ENCODE measurements at regions not wholly inside any gene's neighbourhood (a gene's known extent, or its start where the extent isn't known, plus 50 kb on each side); places are given as distances from the start of the nearest gene placed in this dataset.

DNA sequence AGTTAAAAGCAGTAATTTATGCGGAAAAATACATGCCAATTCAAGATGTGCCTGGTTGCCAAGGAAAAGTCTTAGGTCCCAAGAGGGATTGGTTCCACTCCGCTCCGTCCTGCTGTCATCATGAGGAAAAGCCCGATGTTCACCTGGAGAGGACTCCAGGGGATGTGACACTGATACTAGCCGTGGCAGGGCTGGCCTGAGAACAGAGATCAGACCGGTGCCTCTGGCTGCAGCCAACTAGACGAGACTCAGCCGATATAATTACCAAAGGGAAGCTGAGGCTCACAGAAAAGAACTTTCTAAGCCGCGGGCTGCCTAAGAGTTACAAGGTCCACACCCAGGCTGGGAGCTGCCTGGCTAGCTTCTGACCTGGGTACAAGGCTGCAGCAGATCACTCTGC is 81.3 kb upstream of the UNC5B start:
- H3K9ac ChIP-seq (ENCODE audit: low read depth, low read length): no peak overlapping the region
- no peaks in the 10 kb centered on the region for H3K79me2 ChIP-seq (ENCODE audit: insufficient read depth, low read length)
- no peaks in the 10 kb centered on the region for H3K36me3 ChIP-seq (ENCODE audit: insufficient read depth, low read length)
- ATAC-seq (ENCODE audit: insufficient read depth, low read depth): no peak
- no peaks in the 10 kb centered on the region for H3K9me3 ChIP-seq (ENCODE audit: insufficient read depth, low read length, severe bottlenecking)
- no peaks in the 10 kb centered on the region for H3K4me1 ChIP-seq (ENCODE audit: insufficient read depth, low read length)
- H4K20me1 ChIP-seq (ENCODE audit: insufficient read depth, low read length): no peaks in the 10 kb centered on the region
- no peak overlapping the region for H3K4me2 ChIP-seq (ENCODE audit: insufficient read depth, low read length)
- no peak overlapping the region for H2AFZ ChIP-seq (ENCODE audit: low read depth, low read length)
- no peak for TF ChIP-seq EZH2 (IDR thresholded peaks at IDR 0.05; ENCODE audit: borderline replicate concordance, low read depth, low read length, severe bottlenecking)
- TF ChIP-seq, protein P1, sequence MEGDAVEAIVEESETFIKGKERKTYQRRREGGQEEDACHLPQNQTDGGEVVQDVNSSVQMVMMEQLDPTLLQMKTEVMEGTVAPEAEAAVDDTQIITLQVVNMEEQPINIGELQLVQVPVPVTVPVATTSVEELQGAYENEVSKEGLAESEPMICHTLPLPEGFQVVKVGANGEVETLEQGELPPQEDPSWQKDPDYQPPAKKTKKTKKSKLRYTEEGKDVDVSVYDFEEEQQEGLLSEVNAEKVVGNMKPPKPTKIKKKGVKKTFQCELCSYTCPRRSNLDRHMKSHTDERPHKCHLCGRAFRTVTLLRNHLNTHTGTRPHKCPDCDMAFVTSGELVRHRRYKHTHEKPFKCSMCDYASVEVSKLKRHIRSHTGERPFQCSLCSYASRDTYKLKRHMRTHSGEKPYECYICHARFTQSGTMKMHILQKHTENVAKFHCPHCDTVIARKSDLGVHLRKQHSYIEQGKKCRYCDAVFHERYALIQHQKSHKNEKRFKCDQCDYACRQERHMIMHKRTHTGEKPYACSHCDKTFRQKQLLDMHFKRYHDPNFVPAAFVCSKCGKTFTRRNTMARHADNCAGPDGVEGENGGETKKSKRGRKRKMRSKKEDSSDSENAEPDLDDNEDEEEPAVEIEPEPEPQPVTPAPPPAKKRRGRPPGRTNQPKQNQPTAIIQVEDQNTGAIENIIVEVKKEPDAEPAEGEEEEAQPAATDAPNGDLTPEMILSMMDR (IDR thresholded peaks at IDR 0.05; ENCODE audit: borderline replicate concordance, extremely low read depth, low read length, poor library complexity, severe bottlenecking): no peak
- H3K27ac ChIP-seq (ENCODE audit: low read length): no peak overlapping the region
- DNase-seq: no peak
- H3K4me3 ChIP-seq (ENCODE audit: low read depth in 1 of 2, low read length in 2 of 2): no peak overlapping the region
- peaks cover 26% of the 10 kb centered on the region for H3K27me3 ChIP-seq (ENCODE audit: insufficient read depth, low read length, poor library complexity)

DNA sequence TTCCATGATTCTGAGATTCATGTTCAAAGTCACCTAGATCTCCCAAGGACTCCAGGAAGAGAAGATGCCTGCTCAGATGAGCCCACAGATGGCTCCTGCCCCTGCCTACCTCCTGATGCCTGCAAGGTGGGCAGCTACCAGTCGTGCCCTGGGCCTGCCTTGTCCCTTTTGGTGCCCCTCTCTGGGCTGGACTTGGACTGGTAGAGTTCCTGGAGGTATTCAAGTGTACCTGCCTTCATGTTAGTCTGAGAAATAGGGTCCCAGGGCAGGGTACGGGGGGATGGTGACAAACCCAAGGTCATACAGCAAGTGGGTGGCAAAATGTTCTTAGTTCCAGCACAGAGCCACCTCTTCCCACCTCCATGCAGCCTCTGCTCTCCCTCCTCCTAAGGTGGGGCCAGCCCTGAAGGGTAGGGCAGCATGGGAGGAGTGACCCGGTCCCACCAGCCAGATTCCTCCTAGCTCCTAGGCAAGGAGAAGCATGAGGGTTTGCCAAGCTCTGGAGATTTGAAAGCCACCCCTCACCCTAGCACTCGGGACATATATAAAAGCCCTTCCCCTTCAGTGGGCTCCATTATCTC is 80.8 kb upstream of the UNC5B start:
- H3K4me3 ChIP-seq (ENCODE audit: low read depth in 1 of 2, low read length in 2 of 2): no peak overlapping the region
- no peaks in the 10 kb centered on the region for H3K79me2 ChIP-seq (ENCODE audit: insufficient read depth, low read length)
- DNase-seq: no peak
- TF ChIP-seq EZH2 (IDR thresholded peaks at IDR 0.05; ENCODE audit: borderline replicate concordance, low read depth, low read length, severe bottlenecking): no peak
- TF ChIP-seq, protein P1 (IDR thresholded peaks at IDR 0.05; ENCODE audit: borderline replicate concordance, extremely low read depth, low read length, poor library complexity, severe bottlenecking): no peak
- H3K9ac ChIP-seq (ENCODE audit: low read depth, low read length): no peak overlapping the region
- no peaks in the 10 kb centered on the region for H3K9me3 ChIP-seq (ENCODE audit: insufficient read depth, low read length, severe bottlenecking)
- no peak overlapping the region for H3K4me2 ChIP-seq (ENCODE audit: insufficient read depth, low read length)
- peaks cover 26% of the 10 kb centered on the region for H3K27me3 ChIP-seq (ENCODE audit: insufficient read depth, low read length, poor library complexity)
- H2AFZ ChIP-seq (ENCODE audit: low read depth, low read length): no peak overlapping the region
- no peaks in the 10 kb centered on the region for H3K36me3 ChIP-seq (ENCODE audit: insufficient read depth, low read length)
- no peaks in the 10 kb centered on the region for H3K4me1 ChIP-seq (ENCODE audit: insufficient read depth, low read length)
- no peak overlapping the region for H3K27ac ChIP-seq (ENCODE audit: low read length)
- ATAC-seq (ENCODE audit: insufficient read depth, low read depth): no peak
- no peaks in the 10 kb centered on the region for H4K20me1 ChIP-seq (ENCODE audit: insufficient read depth, low read length)

DNA sequence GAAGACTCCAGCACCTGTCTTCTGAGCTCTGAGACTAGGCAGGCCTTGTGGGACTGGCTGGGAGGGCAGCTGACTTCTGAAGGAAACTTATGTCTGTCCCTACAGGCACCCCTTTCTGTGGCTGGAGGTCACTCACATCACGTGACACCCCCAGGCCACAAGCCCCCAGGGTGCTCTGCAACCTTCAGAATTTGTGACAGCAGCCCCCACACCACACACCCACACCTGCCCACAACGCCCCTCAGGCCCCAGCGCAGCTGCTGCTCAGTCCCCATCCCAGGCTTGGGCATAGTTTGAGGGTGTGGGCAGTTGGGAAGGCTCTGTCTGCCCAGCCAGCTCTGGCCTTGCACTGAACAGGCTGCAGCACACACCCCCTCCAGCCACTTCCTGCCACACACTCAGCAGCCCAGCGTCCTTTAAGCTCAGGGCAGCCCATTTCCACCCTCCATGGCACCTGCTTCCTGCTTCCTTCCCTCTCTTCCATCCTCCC is 80.0 kb upstream of the UNC5B start:
- no peak for ATAC-seq (ENCODE audit: insufficient read depth, low read depth)
- DNase-seq: no peak
- no peaks in the 10 kb centered on the region for H3K79me2 ChIP-seq (ENCODE audit: insufficient read depth, low read length)
- H3K9ac ChIP-seq (ENCODE audit: low read depth, low read length): no peak overlapping the region
- H3K36me3 ChIP-seq (ENCODE audit: insufficient read depth, low read length): no peaks in the 10 kb centered on the region
- no peaks in the 10 kb centered on the region for H3K9me3 ChIP-seq (ENCODE audit: insufficient read depth, low read length, severe bottlenecking)
- no peak for TF ChIP-seq EZH2 (IDR thresholded peaks at IDR 0.05; ENCODE audit: borderline replicate concordance, low read depth, low read length, severe bottlenecking)
- TF ChIP-seq, protein P1 (IDR thresholded peaks at IDR 0.05; ENCODE audit: borderline replicate concordance, extremely low read depth, low read length, poor library complexity, severe bottlenecking): no peak
- H3K27me3 ChIP-seq (ENCODE audit: insufficient read depth, low read length, poor library complexity): peaks cover 23% of the 10 kb centered on the region
- H2AFZ ChIP-seq (ENCODE audit: low read depth, low read length): no peak overlapping the region
- H3K27ac ChIP-seq (ENCODE audit: low read length): no peak overlapping the region
- H3K4me1 ChIP-seq (ENCODE audit: insufficient read depth, low read length): no peaks in the 10 kb centered on the region
- H3K4me3 ChIP-seq (ENCODE audit: low read depth in 1 of 2, low read length in 2 of 2): no peak overlapping the region
- H3K4me2 ChIP-seq (ENCODE audit: insufficient read depth, low read length): no peak overlapping the region
- H4K20me1 ChIP-seq (ENCODE audit: insufficient read depth, low read length): no peaks in the 10 kb centered on the region
